Astrocyte (in vitro differentiated cells and primary cell): ENCODE measurements at regions not wholly inside any gene's neighbourhood (a gene's known extent, or its start where the extent isn't known, plus 50 kb on each side); places are given as distances from the start of the nearest gene placed in this dataset.

ENCODE experiments used
- CTCF ChIP-seq: IDR thresholded peaks from 2 replicates; pipeline ENCODE4 v1.5.1; 2011; ENCODE audit warnings: low read depth, mild to moderate bottlenecking, inconsistent platforms, low read length, moderate library complexity; ENCODE audit not compliant: insufficient read depth
- EZH2 ChIP-seq: IDR thresholded peaks from 2 replicates; pipeline ENCODE4 v1.6.1; 2012; ENCODE audit warnings: mild to moderate bottlenecking, low read length, inconsistent platforms; ENCODE audit not compliant: insufficient read depth

- no peak for TF ChIP-seq EZH2
- no peak for TF ChIP-seq CTCF
Measured at GRCh38 chr10:105538874-105539273, 897.8 kb downstream of the SORCS3 start.
